HL-60 (cell line): ENCODE measurements at regions not wholly inside any gene's neighbourhood (a gene's known extent, or its start where the extent isn't known, plus 50 kb on each side); places are given as distances from the start of the nearest gene placed in this dataset.

ENCODE experiments used
- GABPA ChIP-seq: IDR thresholded peaks from 2 replicates; pipeline ENCODE4 v1.6.1; 2012; ENCODE audit warnings: low read depth
- TF ChIP-seq, protein P1 (sequence below): IDR thresholded peaks from one replicate; pipeline ENCODE4 v1.5.1; 2011; ENCODE audit warnings: low read length, control low read depth, inconsistent platforms; ENCODE audit not compliant: insufficient read depth

GRCh38 chr7:83701736-83702135 is 52.8 kb upstream of the SEMA3E start:
- no peak for TF ChIP-seq GABPA
- TF ChIP-seq, protein P1, sequence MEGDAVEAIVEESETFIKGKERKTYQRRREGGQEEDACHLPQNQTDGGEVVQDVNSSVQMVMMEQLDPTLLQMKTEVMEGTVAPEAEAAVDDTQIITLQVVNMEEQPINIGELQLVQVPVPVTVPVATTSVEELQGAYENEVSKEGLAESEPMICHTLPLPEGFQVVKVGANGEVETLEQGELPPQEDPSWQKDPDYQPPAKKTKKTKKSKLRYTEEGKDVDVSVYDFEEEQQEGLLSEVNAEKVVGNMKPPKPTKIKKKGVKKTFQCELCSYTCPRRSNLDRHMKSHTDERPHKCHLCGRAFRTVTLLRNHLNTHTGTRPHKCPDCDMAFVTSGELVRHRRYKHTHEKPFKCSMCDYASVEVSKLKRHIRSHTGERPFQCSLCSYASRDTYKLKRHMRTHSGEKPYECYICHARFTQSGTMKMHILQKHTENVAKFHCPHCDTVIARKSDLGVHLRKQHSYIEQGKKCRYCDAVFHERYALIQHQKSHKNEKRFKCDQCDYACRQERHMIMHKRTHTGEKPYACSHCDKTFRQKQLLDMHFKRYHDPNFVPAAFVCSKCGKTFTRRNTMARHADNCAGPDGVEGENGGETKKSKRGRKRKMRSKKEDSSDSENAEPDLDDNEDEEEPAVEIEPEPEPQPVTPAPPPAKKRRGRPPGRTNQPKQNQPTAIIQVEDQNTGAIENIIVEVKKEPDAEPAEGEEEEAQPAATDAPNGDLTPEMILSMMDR, result no peak
